HFF-Myc (cell line): ENCODE measurements at regions not wholly inside any gene's neighbourhood (a gene's known extent, or its start where the extent isn't known, plus 50 kb on each side); places are given as distances from the start of the nearest gene placed in this dataset.
"Not testable (repeated sequence)": the region's sequence is repeated elsewhere in the genome, so short reads cannot be mapped to it uniquely, and the experiment has no call there.

Experiments
- DNase-seq: peaks from one replicate; pipeline ENCODE4 v3.0.0-alpha.2; 2011; ENCODE audit warnings: low read depth; ENCODE audit errors: extremely low read depth
- H3K4me3 ChIP-seq: replicated peaks from 2 replicates; pipeline ENCODE4 v1.5.1; 2011; ENCODE audit warnings: low read depth, mild to moderate bottlenecking, control low read depth, low read length
- TF ChIP-seq, protein P1 (sequence below): IDR thresholded peaks from 2 replicates; pipeline ENCODE4 v1.5.1; 2012; ENCODE audit warnings: mild to moderate bottlenecking, low read depth, low read length, control low read depth; ENCODE audit errors: missing control alignments

DNA sequence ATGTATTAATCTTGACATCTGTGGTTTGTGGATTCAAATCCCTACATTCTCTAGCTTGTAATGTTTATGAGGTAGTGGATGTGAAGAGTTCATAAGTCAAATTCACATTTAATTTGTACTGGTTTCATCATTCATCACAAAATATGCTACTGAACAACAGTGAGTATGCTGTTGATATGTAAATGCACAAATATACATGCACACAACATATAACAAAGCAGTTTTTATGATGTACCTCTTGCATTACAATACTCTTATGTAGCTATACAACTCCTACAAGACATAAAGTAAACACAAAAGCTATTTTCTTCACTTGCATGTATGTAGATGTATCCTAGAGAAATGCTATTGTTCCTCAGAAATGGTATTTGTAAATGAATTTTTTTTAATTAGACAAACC is 111.0 kb upstream of the ANTXRL start:
- H3K4me3 ChIP-seq: no peak overlapping the region
- DNase-seq: no peak
- TF ChIP-seq, protein P1, sequence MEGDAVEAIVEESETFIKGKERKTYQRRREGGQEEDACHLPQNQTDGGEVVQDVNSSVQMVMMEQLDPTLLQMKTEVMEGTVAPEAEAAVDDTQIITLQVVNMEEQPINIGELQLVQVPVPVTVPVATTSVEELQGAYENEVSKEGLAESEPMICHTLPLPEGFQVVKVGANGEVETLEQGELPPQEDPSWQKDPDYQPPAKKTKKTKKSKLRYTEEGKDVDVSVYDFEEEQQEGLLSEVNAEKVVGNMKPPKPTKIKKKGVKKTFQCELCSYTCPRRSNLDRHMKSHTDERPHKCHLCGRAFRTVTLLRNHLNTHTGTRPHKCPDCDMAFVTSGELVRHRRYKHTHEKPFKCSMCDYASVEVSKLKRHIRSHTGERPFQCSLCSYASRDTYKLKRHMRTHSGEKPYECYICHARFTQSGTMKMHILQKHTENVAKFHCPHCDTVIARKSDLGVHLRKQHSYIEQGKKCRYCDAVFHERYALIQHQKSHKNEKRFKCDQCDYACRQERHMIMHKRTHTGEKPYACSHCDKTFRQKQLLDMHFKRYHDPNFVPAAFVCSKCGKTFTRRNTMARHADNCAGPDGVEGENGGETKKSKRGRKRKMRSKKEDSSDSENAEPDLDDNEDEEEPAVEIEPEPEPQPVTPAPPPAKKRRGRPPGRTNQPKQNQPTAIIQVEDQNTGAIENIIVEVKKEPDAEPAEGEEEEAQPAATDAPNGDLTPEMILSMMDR: no peak

DNA sequence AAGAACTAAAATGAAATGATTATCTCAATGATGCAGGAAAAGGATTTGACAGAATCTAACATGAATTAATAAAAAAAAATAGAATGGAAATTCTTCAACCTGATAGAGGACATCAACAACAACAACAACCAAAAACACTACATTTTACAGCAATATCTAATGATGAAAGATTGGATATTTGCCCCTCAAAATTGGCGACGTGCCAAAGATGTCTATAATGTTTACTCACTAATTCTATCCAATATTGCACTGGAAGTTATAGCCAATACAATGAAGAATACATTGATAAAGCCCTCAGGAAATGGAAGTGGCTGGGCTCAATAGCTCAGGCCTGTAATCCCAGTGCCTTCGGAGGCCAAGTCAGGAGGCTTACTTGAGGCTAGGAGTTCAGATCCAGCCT is 99.4 kb upstream of the ANTXRL start:
- DNase-seq, H3K4me3 ChIP-seq: not testable (repeated sequence)

DNA sequence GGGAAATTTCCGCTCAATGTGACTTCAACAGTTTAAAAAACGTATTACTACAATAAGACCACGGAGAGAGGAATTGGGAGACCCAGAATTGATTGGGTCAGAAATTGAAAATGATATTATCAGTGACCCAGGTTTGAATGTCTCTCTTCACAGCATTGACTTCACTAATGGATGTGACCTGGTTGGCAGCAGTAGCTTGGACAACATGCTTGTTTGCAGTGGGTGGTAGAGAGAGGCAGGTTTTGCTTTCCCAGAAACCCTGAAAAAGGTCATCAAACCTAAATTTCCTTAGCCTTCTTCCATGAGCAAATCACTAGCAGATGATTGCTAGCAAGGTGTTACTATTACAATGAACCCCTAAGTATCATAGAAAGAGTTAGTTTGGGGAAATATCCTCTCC is 89.7 kb upstream of the ANTXRL start:
- no peak for DNase-seq
- TF ChIP-seq, protein P1: no peak
- H3K4me3 ChIP-seq: no peak overlapping the region

DNA sequence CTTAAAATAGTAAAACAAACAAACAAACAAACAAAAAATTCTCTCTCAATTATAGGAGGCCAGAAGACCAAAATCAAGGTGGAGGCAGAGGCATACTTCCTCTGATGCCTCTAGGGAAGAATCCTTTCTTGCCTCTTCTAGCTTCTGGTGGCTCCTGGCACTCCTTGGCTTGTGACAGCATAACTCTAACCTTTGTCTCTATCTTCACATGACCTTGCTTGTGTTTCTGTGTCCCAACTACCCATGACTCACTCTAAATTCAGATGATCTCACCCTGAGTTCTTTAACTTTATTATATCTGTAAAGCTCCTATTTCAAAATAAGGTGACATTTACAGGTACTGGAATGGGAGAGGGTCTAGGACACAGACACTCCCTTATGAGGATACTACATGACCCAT is 88.3 kb upstream of the ANTXRL start:
- no peak for DNase-seq
- TF ChIP-seq, protein P1: no peak
- H3K4me3 ChIP-seq: no peak overlapping the region

DNA sequence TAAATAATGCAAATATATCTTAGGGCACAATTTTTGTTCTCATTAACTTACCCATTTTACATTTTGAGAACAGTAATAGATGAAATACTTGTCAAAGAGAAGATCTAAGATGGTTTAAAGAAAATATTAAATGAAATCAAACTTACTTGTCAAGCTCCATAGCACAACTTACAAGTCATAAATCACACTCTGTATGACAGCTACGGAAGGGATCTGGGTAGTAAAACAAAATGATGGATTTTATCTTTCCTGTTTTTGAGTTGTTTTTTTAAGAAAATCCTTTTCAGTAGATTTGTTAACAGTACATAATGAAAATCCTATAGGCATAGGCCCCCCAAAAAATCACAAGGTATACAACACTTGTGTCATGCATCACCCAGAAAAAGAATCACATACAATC is 84.4 kb upstream of the ANTXRL start:
- not testable (repeated sequence) for DNase-seq, H3K4me3 ChIP-seq

DNA sequence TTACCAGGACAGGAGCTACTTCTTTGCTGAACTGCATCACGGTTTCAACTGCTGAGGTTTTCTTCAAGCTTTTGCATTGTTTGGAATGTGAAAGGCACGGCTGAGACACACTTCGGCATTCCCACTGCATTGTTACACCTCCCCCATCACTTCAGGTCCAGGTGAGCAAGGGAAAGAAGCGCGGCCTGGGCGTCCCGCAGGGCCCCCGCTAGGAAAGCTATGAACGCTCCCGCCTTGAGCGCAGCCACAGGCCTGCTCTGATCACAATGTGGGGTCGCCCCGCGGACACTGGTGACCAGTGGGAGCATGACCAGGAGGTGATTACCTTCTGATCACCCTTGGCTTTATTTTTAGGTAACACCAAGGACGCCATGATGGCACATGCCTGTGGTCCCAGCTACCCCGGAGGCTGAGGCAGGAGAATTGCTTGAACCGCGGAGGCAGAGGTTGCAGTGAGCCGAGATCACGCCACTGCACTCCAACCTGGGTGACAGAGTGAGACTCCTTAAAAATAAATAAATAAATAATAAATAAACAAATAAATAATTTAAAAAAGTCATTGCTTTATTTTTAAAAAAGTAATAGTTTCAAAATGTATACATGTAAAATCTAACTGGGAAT is 82.2 kb upstream of the ANTXRL start:
- not testable (repeated sequence) for H3K4me3 ChIP-seq, DNase-seq

DNA sequence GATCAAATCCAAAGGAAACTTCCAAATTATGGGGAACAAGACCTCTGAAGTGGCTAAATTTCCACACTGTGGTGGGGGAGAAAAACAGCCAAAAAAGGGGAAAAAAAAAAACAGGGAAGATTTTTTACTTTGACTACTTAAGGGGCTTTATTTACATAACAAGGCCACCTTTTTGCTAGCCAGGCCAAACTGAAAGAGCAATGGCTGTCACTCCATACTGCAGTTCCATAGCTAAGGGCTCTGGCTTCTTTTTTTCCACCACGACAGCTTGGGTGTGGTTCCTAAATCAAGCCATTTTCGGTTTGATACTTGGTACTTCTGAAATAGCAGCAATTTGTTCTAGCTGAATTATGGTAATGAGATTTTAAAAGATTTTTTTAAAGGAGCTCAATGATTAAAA is 76.4 kb upstream of the ANTXRL start:
- DNase-seq, H3K4me3 ChIP-seq: not testable (repeated sequence)

DNA sequence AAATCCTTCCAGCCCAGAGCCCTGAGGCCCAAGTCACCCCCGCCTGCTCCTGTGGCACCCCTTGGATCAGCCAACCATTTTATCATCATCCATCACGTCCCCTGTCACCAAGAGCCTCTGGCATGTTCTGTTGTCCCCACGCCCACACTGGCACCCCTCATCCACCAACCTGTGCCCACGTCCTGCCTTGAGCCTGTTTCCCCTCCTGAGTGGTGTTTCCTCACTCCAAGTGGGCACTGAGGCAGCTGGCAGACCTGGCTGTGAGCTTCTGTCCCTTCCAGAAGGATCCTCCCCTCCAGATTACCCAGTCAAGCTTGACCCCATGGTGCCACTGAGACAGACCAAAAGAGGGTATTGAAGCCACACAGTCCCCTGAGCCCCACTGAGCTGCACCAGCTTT is 71.4 kb upstream of the ANTXRL start:
- TF ChIP-seq, protein P1: no peak
- no peak for DNase-seq
- no peak overlapping the region for H3K4me3 ChIP-seq

DNA sequence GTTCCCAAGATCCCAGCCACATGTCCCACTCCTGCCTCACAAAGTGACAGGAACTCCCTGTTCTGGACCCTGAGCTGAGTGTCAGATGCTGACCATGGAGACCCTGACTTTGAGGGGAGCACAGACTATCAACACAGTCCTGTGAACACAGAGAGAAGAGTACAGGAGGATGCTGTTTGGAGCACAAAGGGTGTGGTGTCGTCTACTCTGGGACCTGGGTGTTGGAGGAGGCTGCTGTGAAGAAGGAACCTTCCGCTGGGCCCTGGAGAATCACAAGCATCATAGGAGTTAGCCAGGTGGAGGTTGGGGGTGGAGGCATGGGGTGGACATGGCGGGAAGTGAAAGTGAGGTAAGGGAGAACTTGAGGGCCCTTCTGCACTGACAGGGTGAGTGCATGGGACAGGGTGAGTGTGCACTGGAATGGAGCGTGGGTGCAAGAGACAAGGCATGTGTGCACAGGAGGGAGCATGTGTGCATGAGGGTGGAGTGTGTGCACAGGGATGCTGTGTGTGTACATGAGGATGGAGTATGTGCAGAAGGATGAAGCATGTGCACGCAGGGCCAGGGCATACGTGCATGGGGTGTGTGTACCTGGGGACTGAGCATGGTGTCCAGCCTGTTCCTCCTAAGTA is 70.7 kb upstream of the ANTXRL start:
- no peak for DNase-seq
- no peak overlapping the region for H3K4me3 ChIP-seq
- TF ChIP-seq, protein P1: no peak
